K562 (cell line): ENCODE measurements at regions not wholly inside any gene's neighbourhood (a gene's known extent, or its start where the extent isn't known, plus 50 kb on each side); places are given as distances from the start of the nearest gene placed in this dataset.

Experiments
- ATAC-seq: fragments of 200-7000 bp; cut with Tn5 transposase; 3 replicates; pipeline ENCODE4 v1.9.1; 2020; ENCODE audit warnings: moderate library complexity
- BruUV-seq: library from RNA; stranded (reverse); fragments of 400-500 nt; replicated peaks from 2 replicates; lab custom pipeline; 2021; lab: Mats Ljungman, UMichigan
- CTCF ChIA-PET: fragments of 300-600 bp; formaldehyde crosslinking; extraction: SDS; loops from one replicate; lab custom pipeline; 2021; ENCODE audit warnings: low intra/inter-chr PET ratio; lab: Yijun Ruan, JAX
- POLR2A ChIA-PET: fragments of 300-600, 350-650 bp; sonication (Branson Sonifier 250); formaldehyde crosslinking; extraction: SDS; loops from one replicate; lab custom pipeline; 2021; ENCODE audit warnings: antibody characterized with exemption, inconsistent platforms; lab: Yijun Ruan, JAX
- DNase-seq, 4 experiments: peaks; one replicate each; pipeline versions ENCODE4 v3.0.0 to v3.0.0-alpha.2; 2011 to 2018; ENCODE audit warnings: low spot score in 3 of 4, mixed read lengths in 3 of 4; ENCODE audit errors: extremely low read depth in 1 of 4
- FAIRE-seq: peaks from 2 replicates; lab custom pipeline; 2011; peaks lifted over from hg19 to GRCh38; lab: Jason Lieb, UNC
- H2AFZ ChIP-seq: 2 replicates; pipeline ENCODE4 v1.6.0; 2011; ENCODE audit warnings: low read depth, low read length, control low read depth, inconsistent platforms
- H3K27ac ChIP-seq: fragments of 200-600 bp; 3 replicates; pipeline ENCODE4 v1.8.0; 2011; ENCODE audit warnings: low read depth, mild to moderate bottlenecking, control low read depth, inconsistent platforms, low read length, moderate library complexity, mixed read lengths; ENCODE audit errors: extremely low read depth
- H3K27me3 ChIP-seq, 2 experiments: fragments of 300-600 bp in 1 of 2; 2 replicates in 1 of 2; 3 replicates in 1 of 2; pipeline versions ENCODE4 v1.6.0 to v1.8.0; 2011; ENCODE audit warnings: inconsistent platforms in 2 of 2, low read length in 2 of 2, mild to moderate bottlenecking in 1 of 2, mixed read lengths in 1 of 2, moderate library complexity in 1 of 2; ENCODE audit not compliant: control insufficient read depth in 2 of 2, insufficient read depth in 2 of 2
- H3K36me3 ChIP-seq: fragments of 300-600 bp; 3 replicates; pipeline ENCODE4 v1.8.0; 2011; ENCODE audit warnings: mild to moderate bottlenecking, low read length, inconsistent platforms; ENCODE audit not compliant: control insufficient read depth, insufficient read depth
- H3K4me1 ChIP-seq, 2 experiments: fragments of 200-600 bp in 1 of 2; replicated peaks in 1 of 2; 2 replicates in 1 of 2; 3 replicates in 1 of 2; pipeline versions ENCODE4 v1.5.1 to v1.8.0; 2011; ENCODE audit warnings: inconsistent platforms in 2 of 2, low read length in 2 of 2, mild to moderate bottlenecking in 1 of 2, mixed read lengths in 1 of 2, moderate library complexity in 1 of 2; ENCODE audit not compliant: control insufficient read depth in 2 of 2, insufficient read depth in 2 of 2
- H3K4me2 ChIP-seq: 2 replicates; pipeline ENCODE4 v1.6.1; 2011; ENCODE audit warnings: low read length, control low read depth, inconsistent platforms, mixed read lengths; ENCODE audit not compliant: insufficient read depth
- H3K4me3 ChIP-seq: fragments of 200-600 bp; sonication (generic), shearing (Covaris generic); 2 replicates; pipeline ENCODE4 v1.5.1; 2016; ENCODE audit warnings: control low read depth, inconsistent platforms
- H3K79me2 ChIP-seq: fragments of 200-600 bp; 3 replicates; pipeline ENCODE4 v1.8.0; 2011; ENCODE audit warnings: low read length, inconsistent platforms; ENCODE audit not compliant: control insufficient read depth, insufficient read depth
- H3K9ac ChIP-seq, 2 experiments: 2 replicates each; pipeline versions ENCODE4 v1.6.0 to v1.6.1; 2011; ENCODE audit warnings: low read depth in 2 of 2, low read length in 2 of 2, control low read depth in 1 of 2, inconsistent platforms in 1 of 2, mild to moderate bottlenecking in 1 of 2, mixed read lengths in 1 of 2; ENCODE audit not compliant: insufficient read depth in 1 of 2
- H3K9me1 ChIP-seq: one replicate; pipeline ENCODE4 v1.6.0; 2011; ENCODE audit warnings: inconsistent platforms, mild to moderate bottlenecking, low read length, moderate library complexity; ENCODE audit not compliant: control insufficient read depth, insufficient read depth
- H3K9me3 ChIP-seq: replicated peaks from 2 replicates; pipeline ENCODE4 v1.5.1; 2011; ENCODE audit warnings: low read depth, low read length, inconsistent platforms; ENCODE audit not compliant: control insufficient read depth, insufficient read depth
- H4K20me1 ChIP-seq: replicated peaks from 2 replicates; pipeline ENCODE4 v1.6.1; 2011; ENCODE audit warnings: low read length, inconsistent platforms, mixed read lengths; ENCODE audit not compliant: control insufficient read depth, insufficient read depth
- AFF4 ChIP-seq: sonication (generic); formaldehyde crosslinking; IDR thresholded peaks from 2 replicates; pipeline ENCODE4 v1.8.0; 2023; ENCODE audit warnings: mild to moderate bottlenecking, missing genetic modification reagents
- ARHGAP35 ChIP-seq: fragments of 450-650 bp; IDR thresholded peaks from 2 replicates; pipeline ENCODE4 v1.6.1; 2018; ENCODE audit not compliant: partially characterized antibody
- EP300 ChIP-seq: IDR thresholded peaks from 2 replicates; pipeline ENCODE4 v1.6.1; 2012; ENCODE audit warnings: low read length, improper control_type of control experiment
- ETS2 ChIP-seq: IDR thresholded peaks from 2 replicates; pipeline ENCODE4 v1.6.1; 2016; ENCODE audit warnings: borderline replicate concordance, missing genetic modification characterization, mild to moderate bottlenecking, moderate library complexity, missing compliant biosample characterization; ENCODE audit not compliant: poor library complexity, severe bottlenecking
- KDM2B ChIP-seq: fragments of 250-450 bp; sonication (Bioruptor Pico); IDR thresholded peaks from 2 replicates; pipeline ENCODE4 v1.8.0; 2021; ENCODE audit warnings: mild to moderate bottlenecking, moderate library complexity
- KHSRP ChIP-seq: fragments of 450-650 bp; IDR thresholded peaks from 2 replicates; pipeline ENCODE4 v1.6.1; 2017
- LARP7 ChIP-seq: fragments of 450-650 bp; IDR thresholded peaks from 2 replicates; pipeline ENCODE4 v1.6.1; 2016
- PKNOX1 ChIP-seq: fragments of 450-650 bp; IDR thresholded peaks from 2 replicates; pipeline ENCODE4 v1.6.1; 2016
- PTRF ChIP-seq: fragments of 450-650 bp; IDR thresholded peaks from 2 replicates; pipeline ENCODE4 v1.6.1; 2016; ENCODE audit warnings: mild to moderate bottlenecking, missing genetic modification characterization, missing compliant biosample characterization
- TGIF2 ChIP-seq: sonication (generic); formaldehyde crosslinking; IDR thresholded peaks from 2 replicates; pipeline ENCODE4 v1.8.1; 2022; ENCODE audit warnings: mild to moderate bottlenecking, missing genetic modification reagents, moderate library complexity
- TOE1 ChIP-seq, 2 experiments: fragments of 450-650 bp in 1 of 2; sonication (generic) in 1 of 2; formaldehyde crosslinking in 1 of 2; IDR thresholded peaks; 2 replicates each; pipeline versions ENCODE4 v1.7.1 to v1.8.0; 2016 to 2022; ENCODE audit warnings: borderline replicate concordance in 2 of 2, mild to moderate bottlenecking in 2 of 2, antibody characterized with exemption in 1 of 2, inconsistent platforms in 1 of 2, low read depth in 1 of 2, missing genetic modification reagents in 1 of 2, moderate library complexity in 1 of 2
- TRIM24 ChIP-seq, 2 experiments: fragments of 450-650 bp; IDR thresholded peaks; 2 replicates each; pipeline ENCODE4 v1.6.1; 2016
- USF2 ChIP-seq: sonication (generic); formaldehyde crosslinking; IDR thresholded peaks from 2 replicates; pipeline ENCODE4 v1.5.0; 2020; ENCODE audit warnings: missing genetic modification reagents
- ZC3H8 ChIP-seq: fragments of 450-650 bp; IDR thresholded peaks from 2 replicates; pipeline ENCODE4 v1.6.1; 2017
- ZNF3 ChIP-seq: fragments of 250-450 bp; sonication (Bioruptor Pico); IDR thresholded peaks from 2 replicates; pipeline ENCODE4 v1.5.0; 2021; ENCODE audit warnings: mild to moderate bottlenecking, moderate library complexity
- ZNF583 ChIP-seq: fragments of 250-450 bp; sonication (Bioruptor Pico); IDR thresholded peaks from 2 replicates; pipeline ENCODE4 v1.4.0; 2020
- ZNF740 ChIP-seq, 3 experiments: fragments of 200-800 bp in 1 of 3; sonication (Bioruptor generic) in 1 of 3; sonication (generic) in 1 of 3; formaldehyde crosslinking in 1 of 3; IDR thresholded peaks; 2 replicates each; pipeline versions ENCODE4 v1.6.1 to v1.8.0; 2016 to 2022; ENCODE audit warnings: mild to moderate bottlenecking in 2 of 3, missing compliant biosample characterization in 2 of 3, missing genetic modification characterization in 2 of 3, missing genetic modification reagents in 1 of 3
- in situ Hi-C: fragments of 300-500 bp; cut with MboI; formaldehyde crosslinking; loops from 4 replicates; pipeline ENCODE4 v1.15.0; 2018; ENCODE audit warnings: inconsistent platforms, mixed read lengths
- intact Hi-C: fragments of 100-400 bp; cut with micrococcal nuclease; formaldehyde crosslinking; loops from 2 replicates; pipeline ENCODE4 v1.14.2; 2022

GRCh38 chr9:119559056-119559455 lies 189.8 kb upstream of the BRINP1 start:
- ChIA-PET CTCF (no interaction called here), POLR2A (no interaction called here)
- no peaks in the 10 kb centered on the region for H3K36me3 ChIP-seq
- no peak for FAIRE-seq
- no TSS peak for BruUV-seq
- H3K4me1 ChIP-seq: no peaks in the 10 kb centered on the region
- H3K4me2 ChIP-seq: no peak overlapping the region
- no peak overlapping the region for H3K9ac ChIP-seq
- intact Hi-C loops: loop anchor here (5.0 to 10.0 kb wide), 3 partner anchors 406 to 918 kb away; no protein-coding TSS in a partner anchor
- H2AFZ ChIP-seq: no peak overlapping the region
- TF ChIP-seq KHSRP: no peak
- TF ChIP-seq ETS2: no peak
- no peak for TF ChIP-seq USF2
- TF ChIP-seq ZNF583 (CRISPR knock-in tag): no peak
- TF ChIP-seq PTRF: no peak
- no peak for TF ChIP-seq ZNF3
- TF ChIP-seq ZNF740 (CRISPR knock-in tag; IDR thresholded peaks at IDR 0.05): no peak
- TF ChIP-seq ZNF740 (tag; IDR thresholded peaks at IDR 0.05): no peak
- no peak for TF ChIP-seq TRIM24 (IDR thresholded peaks at IDR 0.05)
- no peak for TF ChIP-seq KDM2B (CRISPR knock-in tag)
- TF ChIP-seq LARP7: no peak
- TF ChIP-seq EP300: no peak
- TF ChIP-seq TOE1 (IDR thresholded peaks at IDR 0.05; ENCODE audit: borderline replicate concordance): no peak
- no peak for TF ChIP-seq TOE1 (CRISPR knock-in tag; IDR thresholded peaks at IDR 0.05; ENCODE audit: borderline replicate concordance, low read depth)
- no peak for TF ChIP-seq ZC3H8
- TF ChIP-seq PKNOX1: no peak
- no peak for TF ChIP-seq AFF4 (CRISPR knock-in tag)
- no peak for TF ChIP-seq ARHGAP35
- no peak for TF ChIP-seq TGIF2 (CRISPR knock-in tag)
- no peaks in the 10 kb centered on the region for H3K27me3 ChIP-seq
- no peaks in the 10 kb centered on the region for H3K9me1 ChIP-seq
- no peak overlapping the region for H3K4me3 ChIP-seq
- ATAC-seq: no peak
- H4K20me1 ChIP-seq: no peaks in the 10 kb centered on the region
- in situ Hi-C loops: loop anchor here (25.0 kb wide), 1 partner anchor 903 kb away; no protein-coding TSS in a partner anchor
- no peaks in the 10 kb centered on the region for H3K9me3 ChIP-seq
- H3K27ac ChIP-seq: no peak overlapping the region
- no peaks in the 10 kb centered on the region for H3K79me2 ChIP-seq
- DNase-seq: no peak
